ENCODE measurements at regions not wholly inside any gene's neighbourhood (a gene's known extent, or its start where the extent isn't known, plus 50 kb on each side); places are given as distances from the start of the nearest gene placed in this dataset.

DNA sequence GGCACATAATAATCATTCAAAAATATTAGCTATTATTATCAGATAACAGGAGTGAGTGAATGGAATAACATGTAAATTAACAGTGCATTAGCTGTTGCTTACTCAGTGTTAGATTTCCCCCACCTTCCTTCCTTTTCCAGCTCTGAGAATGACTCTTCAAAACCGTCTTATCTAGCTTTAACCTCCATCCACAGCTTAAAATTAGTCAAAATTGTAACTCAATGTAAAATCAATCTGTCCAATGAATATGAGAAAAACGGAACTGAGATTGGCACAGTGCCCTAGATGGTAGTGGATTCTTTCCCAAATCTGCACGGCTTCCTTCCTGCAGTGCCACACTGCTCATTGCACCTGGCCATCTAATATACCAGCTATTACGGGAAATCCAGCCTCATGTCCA, 156.8 kb upstream of the BDNF start:
- DNase-seq, result no peak

DNA sequence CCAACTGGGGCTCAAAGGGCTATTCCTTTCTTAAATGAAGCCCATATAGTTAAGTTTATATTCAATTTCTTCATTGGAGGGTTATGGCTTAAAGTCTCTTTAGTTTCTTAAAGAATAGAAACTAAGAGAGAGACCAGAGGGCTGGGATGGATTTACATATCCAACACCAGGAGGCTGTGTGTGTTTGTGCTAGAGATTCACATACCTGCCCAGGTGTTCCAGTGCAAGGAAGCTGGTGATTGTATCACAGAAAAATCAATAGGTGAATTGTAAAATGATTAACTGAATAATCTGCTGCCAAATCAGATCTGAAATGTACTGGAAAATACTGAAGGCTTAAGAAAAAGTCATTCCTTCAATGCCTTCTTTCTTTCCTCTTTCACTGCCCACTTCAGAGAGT, 148.2 kb upstream of the BDNF start:
- no peak for DNase-seq

DNA sequence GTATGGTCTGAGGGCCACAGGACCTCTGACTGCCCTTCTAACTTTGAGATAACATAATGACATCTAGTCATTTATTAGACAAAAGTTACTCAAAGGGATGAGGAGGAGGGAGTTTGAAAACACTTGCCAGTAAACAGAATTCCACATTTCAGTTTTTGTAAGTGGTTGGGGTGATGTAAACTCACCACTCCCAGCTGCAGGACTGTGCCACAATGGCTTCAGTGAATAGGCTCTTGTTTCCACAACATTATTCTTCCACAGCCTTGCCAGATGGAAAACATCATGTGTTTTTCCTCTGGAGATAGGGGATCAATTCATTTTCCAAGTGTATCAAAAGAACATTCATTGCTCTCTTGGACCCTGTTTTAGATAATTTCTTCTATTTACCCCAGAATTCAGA, 147.2 kb upstream of the BDNF start:
- DNase-seq, result no peak

DNA sequence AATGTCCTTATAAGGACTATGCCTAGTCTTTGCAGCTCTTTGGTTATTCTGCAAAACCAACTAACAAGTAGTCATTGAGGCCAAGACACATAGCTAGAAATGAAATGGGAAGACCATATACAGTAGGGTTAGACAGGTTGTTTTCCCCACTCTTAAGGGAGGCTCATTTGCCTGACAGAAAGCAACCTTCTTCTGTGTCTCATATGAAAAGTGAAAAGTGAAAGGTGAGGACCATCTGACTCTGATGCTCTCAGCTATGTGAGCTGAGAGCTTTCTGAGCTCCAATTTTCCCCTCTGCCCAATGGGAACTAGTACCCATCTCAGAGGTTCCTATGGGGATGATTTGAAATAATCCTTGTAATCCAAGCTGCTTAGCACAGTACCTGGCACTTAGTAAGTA, 142.0 kb upstream of the BDNF start:
- DNase-seq, result no peak

DNA sequence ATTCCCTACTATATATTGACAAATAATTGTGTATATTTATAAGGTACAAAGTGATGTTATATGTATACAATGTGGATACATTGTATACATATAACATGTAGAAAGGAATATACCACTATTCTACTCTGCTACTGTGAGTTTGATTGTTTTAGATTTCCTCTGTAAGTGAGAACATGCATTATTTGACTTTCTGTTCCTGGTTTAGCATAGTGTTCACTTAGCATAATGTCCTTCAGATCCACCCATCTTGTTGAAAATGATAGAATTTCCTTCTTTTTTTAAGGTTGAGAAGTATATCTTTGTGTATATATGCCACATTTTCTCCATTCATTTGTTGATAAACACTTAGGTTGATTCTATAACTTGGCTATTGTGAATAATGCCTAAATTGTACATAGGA, 140.8 kb upstream of the BDNF start:
- DNase-seq, result no peak

DNA sequence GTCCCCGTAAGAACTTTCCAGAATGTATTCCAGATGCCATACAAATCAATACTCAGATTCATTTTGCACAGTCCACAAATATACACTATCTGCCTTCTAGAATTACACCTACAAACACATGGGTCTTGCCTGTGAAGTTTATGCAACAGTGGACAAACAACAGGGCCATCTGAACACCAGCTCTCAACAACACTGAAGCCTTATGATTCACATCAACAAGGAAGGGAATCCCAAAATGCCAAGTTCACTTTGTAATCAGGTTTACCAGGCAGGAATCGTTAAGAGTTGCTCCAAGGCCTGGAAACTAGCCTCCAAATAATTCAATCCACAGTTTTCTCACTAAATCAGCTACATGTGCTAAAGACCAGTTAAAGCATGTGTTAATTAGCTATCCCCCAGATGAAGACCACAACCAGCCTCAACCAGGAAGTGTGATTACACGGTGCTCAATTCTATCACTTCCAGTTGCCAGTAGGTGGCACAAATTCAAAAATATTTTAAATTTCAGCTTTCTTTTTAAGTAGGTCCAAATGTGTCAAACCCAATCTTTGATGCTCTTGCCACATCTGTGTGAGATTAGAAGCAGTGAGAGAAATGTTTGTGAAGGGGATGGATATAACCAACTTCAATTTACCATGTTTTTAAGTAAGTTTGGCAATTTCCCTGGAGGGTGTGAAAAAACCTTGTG, 139.1 kb upstream of the BDNF start:
- peak in 1 of 2 experiments; percentile 25 for DNase-seq

DNA sequence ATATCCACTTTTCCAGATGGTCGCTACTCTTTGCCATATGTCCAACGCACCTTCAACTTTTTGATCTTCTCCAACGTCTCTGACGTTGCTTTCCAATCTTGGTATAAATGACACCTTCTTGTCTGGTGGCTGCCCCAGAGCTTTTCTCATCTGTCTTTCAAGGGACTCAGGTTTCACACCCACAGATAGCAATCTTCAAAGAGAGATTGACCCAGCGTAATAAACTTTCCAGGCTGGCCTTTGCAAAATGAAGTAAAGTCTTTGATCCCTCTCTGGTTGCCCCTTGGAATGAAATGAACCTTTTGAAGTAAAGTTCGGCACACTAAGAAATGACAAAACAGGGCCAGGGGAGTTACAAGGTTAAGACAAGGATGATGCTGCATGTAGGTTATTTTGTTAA, 138.4 kb upstream of the BDNF start:
- DNase-seq, result no peak

DNA sequence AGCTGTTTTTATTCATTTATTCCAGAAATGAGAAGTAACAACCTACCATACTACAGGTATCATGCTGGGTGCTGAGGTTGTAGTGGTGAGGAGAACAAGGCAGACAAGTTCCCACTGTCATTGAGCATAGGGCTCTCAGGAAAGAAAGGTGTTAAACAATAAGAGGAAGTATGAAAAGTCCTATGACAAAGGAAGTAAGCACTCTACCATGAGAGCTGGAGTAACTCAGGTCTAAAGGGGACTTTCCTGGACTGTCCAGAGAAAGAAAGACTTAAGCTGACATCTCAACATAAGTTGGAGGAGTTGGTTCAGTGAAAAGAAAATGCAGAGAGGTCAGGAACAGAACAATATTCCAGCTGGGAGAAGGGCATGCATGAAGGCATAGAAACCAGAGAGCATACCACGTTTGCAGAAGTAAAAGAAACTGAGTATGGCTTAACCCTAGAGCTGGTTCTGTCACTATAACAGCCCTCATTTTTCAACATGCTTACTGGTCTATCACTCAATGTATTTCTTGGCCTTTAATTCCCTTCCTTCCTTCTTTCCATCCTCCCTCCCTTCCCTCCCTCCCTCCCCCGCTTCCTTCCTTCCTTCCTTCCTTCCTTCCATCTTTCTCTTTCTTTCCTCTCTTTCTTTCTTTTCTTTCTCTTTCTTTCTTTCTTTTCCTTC, 137.8 kb upstream of the BDNF start:
- no peak for DNase-seq

DNA sequence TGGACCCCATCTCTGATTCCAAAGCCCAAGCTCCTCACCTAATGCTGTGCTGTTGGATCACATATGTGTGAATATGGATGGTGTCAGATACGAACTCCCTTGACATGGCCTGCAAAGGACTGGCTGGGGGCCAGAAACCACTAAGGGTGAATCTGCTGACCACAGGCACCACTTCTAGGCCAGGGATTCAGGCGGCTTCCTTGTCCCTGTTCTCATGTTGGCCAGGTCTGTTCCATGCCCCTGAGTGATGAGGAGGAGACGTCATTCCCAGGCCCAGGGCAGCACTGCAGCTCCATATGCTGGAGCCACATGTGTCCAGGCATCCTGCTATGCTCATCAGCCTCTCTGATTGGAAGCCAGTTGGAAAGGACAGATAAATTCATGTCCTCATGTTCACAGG, 130.0 kb upstream of the BDNF start:
- DNase-seq, result no peak

DNA sequence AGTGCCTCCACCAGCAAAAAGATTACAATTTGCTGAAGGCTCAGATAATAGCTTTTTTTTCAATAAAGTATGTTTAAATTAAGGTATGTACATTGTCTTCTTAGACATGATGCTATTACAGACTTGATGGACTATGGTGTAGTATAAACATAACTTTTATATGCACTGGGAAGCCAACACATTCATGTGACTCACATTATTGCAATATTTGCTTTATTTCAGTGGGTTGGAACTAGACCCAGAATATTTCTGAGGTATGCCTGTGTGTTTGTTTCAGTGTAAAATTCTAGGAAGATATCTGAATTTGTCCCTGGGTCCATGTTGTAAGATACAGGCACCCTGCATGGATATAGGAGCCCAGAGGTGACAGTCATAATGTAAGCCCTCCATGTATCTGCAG, 120.0 kb upstream of the BDNF start:
- no peak for DNase-seq

DNA sequence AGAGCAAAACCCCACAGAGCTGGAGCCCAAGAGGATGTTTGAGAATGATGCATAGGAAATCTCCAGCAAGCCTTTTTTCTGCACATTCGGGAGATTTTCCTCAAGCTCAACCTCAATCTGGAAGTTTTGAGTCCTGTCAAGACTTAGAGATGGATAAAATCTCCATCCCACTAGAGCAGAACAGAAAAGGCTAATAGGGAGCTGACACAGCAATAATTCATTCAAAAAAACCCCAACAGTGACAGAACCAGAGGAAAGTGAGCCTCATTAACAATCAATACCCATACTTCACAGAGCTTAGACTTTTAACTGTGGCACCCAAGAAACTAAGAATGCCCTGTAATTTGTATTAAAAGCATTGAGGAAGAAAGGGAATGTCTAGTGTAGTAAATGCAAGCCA, 115.9 kb upstream of the BDNF start:
- no peak for DNase-seq

DNA sequence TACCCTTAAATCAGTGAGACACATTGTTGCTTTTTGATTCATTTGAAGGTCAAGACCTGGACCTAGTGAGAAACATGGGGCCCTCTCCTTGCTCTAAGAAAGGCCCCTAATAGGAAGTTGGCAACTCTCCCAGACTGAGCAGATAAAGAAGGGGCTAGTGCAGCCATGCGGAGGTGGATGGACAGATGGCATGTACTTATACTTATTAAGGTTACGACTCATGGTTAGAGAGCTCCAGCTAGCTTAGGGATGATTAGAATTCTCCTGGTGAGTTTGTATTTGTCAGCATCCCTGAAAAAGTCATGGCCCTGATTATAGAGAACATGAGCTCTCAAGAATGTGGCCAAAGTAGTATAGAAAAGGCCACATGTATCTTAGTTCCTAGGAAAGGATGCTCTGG, 112.1 kb upstream of the BDNF start:
- DNase-seq, result no peak

DNA sequence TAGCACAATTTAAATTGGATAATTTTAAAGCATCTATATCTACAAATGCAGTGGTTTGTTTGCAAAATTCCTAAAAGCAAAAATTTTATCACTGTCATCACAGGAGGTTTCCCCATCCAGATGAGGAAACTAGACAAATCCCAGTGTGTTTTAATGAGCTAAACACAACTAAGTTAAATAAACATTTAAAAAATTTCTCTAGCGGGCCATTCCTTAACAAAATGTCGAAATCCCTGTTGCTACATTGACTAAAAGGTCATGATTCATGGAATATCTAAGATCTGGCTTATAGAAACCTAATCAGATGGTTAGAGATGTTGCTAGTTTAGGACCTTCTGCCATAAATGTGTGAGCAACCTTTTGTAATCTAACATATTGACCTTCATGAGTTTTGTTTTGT, 107.3 kb upstream of the BDNF start:
- DNase-seq, result no peak

DNA sequence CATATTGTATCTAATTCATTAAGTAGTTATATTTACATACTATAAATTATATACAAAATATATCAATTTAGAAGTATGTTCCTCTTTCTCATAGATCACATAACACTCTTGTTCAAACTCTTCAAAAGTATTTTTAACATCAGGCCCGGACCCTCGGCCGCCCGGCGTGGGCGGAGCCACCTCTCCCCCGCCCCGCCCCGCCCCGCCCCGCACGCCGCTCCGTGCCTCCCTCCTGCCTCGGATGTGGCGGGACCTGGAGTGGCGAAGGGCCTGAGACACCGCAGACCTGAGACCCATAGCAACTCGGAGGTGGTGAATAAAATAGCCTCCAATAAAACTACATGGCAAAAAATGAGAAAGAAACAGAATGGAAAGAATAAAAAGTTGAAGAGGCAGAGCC, 105.9 kb upstream of the BDNF start:
- no peak for DNase-seq

DNA sequence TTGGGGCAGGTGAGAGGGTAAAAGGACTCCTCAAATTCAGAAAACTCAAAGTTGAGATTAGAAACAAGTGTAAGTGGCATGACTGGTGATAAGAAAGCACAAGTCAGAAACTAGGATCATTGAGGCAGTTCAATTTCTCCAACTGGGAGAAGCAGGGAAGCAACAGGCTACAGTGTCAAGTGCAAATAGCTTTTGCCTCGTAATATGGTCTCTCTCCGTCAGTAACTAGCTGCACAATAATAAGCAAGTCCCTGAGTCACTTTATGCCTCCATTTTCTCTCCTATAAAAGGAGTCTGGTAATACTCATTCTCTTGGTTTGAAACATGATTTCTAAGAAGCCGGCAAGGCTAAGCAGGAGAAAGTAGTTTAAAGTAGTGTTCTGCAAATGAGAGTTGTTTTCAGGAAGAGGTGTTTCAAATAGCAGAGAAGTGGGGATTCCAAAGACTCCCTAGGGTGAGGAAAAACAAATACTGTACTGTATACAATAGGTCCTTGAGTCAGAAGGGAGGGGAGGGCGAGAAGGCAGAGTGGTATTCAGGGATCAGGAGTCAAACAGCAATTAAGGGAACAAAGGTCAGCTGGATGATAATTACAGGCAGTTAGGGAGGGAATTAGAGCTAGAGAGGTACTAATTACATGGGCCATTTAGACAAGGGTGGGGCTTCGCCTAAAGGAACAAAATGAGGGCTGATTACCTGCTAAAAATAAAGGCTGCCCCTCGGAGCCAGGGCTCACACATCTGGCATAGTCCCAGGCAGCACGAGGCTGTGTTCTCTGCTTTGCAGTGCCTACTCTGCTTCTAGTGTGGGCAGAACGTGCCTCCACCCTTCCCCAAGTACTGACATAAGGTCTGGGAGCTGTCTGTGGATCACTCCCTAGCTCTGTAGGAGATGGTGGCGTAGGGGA, 96.0 kb upstream of the BDNF start:
- DNase-seq, result peak in 1 of 2 experiments; percentile 39

DNA sequence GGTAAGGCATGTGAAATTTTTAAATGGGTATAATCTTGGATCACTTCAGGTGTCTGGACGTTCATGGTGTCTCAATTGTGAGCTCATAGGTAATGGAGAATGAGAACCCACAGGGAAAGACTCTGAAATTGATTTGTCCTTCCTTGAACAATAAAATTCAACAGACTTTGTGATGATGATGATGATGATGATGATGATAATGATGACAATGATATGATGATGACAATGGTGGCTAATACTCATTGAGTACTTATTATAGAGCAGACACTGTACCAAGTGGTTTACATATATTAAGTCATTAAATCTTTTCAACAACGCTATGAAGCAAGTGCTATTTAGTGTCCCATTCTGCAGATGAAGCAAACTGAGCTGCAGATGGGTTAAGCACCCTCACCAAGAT, 86.6 kb upstream of the BDNF start:
- no peak for DNase-seq

DNA sequence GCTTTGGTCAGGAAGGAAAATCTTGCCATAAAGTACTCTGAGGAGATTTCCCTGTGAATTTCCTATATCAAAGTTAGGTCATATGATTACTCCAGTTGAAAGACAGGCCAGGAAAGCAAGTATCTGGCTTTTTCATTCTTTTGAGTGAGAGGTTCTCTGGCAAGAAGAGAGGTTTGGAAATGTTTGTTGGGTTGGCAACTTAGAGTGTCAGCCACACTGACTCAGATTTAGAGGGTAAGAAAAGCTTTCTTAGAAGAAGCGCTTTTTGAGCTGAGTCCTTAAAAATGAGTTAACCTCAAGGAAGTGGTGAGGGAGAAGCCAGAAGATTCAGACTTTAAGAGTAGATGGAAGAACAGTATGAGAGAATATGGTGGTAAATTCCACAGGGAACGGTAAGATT, 86.1 kb upstream of the BDNF start:
- DNase-seq, result no peak

DNA sequence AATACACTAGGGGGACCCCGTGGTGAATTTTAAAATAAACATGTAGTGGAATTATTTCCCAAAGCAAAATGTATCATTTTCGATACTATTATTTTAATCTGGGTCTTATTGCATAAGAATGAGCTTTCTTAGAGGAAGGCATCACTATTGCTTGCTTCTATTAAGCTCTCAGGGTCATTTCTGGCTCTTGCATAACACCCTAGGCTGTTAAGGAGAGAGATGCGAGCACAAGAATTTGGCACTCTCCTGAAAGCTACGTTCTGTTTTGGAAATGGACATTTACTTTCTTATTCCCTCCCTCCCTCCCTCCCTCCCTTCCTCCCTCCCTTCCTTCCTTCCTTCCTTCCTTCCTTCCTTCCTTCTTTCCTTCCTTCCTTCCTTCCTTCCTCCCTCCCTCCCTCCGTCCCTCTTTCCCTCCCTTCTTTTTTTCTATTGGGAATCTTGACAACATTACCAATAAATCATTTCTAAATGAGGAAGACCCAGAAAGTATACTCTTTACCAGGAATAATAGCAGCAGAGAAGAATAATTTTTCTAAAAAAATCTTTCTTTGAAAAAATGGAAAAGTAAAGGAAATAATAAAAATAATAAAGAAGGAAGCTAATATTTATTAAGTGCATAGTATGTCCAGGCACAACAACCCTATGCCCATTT, 83.6 kb upstream of the BDNF start:
- no peak for DNase-seq

DNA sequence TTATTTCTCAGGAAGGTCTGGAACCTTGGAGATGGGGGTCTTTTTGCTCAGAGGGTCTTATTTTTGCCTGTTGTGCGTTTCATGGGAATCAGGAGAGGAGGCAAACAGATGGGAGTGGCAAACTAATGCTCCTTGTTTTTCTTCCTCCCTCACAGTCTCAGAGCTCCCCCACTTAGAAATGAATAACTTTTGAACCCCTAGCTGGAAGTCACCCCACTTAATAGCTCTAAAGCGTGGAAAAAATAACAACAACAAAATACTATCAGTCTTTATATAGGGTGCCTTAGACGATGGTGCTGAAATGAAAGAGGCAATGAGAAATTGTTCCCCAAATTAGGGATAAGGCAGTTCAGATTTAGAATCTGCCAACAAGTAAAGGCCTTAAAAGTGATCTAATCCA, 76.8 kb upstream of the BDNF start:
- no peak for DNase-seq

DNA sequence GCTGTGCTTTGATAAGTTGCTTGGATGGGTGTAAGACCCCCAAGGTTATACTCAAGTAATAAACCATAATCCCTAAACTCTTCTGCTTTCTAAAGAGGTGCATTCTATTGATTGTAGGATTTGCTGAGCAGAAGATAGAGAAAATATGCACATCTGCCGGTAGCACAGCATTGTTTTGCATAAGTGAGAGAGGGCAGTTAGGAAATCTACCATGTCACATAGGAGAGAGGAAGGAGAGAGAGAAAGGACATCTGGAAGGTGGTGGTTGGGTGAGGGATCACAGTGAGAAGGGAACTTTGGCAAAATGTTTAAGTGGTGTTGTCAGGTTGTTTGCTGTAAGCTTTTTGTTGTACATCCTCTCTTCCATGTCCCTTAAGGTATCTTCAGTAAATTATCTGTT, 73.6 kb upstream of the BDNF start:
- no peak for DNase-seq

DNA sequence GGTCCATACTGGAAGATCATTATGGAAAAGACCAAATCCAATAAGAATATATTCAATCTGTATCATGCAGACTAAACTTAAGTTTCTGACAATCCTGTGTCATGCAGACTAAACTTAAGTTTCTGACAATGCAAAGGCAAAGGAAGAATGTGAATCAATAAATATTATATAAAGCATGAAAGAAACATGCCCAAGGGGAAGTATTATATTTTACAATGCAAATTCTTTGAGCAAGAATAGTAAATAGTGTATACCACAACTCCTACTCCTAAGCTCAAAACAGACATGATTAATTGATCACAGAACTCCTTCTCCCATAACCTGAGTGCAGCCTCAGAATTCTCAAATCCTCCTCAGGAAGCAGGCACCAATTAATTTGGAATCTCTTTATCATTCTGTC, 71.3 kb upstream of the BDNF start:
- DNase-seq, result no peak

DNA sequence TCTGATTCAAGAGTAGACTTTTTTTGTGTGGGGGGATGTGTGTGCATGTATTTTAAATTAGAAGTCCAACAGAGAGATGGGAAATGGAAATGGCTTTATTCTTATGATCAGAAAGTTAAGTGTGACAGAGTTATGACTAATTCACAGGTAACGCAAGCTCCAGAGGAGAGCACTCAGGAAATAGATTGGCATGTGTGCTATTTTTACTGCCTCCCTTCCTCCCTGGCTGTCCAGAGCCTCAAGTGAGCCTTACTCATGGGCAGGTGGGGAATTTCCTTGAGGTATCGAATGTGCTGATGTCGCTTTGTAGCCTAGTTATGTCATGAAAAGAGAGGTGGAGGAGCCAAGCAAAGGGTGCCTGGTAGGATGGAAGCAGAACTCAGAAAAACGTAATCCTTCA, 70.3 kb upstream of the BDNF start:
- DNase-seq, result no peak

DNA sequence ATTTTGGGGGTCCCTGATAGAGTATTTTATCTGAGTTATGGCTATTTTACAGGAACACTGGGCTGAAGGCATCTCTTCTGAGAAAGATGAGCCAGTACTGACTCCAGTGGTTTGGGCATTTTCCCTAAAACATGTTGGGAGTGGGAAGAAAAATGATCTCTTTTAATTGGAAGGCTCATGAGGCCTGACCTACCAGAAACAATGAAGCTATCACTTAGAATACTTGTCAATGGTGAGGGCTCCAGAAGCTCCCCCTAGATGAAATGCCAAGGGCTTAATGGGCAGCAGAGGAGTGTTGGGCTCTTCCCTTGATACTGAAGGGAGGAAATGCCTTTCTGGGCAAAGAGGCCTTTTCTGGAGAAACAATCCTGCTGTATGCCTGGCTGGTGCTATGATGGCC, 63.5 kb upstream of the BDNF start:
- no peak for DNase-seq

DNA sequence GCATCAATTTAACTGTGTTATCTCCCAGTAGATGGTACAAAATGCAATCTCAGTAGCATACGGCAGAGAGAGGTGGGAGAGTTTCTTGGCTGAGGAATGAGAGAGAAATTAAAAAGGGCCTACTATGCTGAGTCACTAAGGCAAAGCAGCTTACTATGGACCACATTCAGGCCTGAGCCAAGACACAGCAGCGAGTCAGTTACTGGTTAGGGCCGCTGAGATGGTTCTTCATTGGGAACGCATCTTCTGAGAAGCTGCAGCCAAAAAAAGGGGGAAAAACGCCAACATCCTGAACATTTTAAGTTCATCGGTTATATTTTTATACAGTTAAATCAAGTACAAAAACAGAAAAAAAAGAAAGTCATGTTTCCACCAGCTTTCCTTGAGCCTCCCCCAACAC, 61.1 kb upstream of the BDNF start:
- no peak for DNase-seq
